IMR-90 (cell line): ENCODE measurements at regions not wholly inside any gene's neighbourhood (a gene's known extent, or its start where the extent isn't known, plus 50 kb on each side); places are given as distances from the start of the nearest gene placed in this dataset.
A peak's percentile ranks its signal among the peaks of the same experiment; 100 is the strongest.

Source experiments
- ATAC-seq: fragments of 200-7000 bp; cut with Tn5 transposase; 2 replicates; pipeline ENCODE4 v1.9.1; 2020; ENCODE audit warnings: low read depth, mild to moderate bottlenecking, moderate library complexity
- BruUV-seq: library from RNA; stranded (reverse); fragments of 400-500 nt; replicated peaks from 2 replicates; lab custom pipeline; 2021; lab: Mats Ljungman, UMichigan
- CTCF ChIA-PET: fragments of 300-600 bp; formaldehyde crosslinking; extraction: SDS; loops from one replicate; lab custom pipeline; 2021; ENCODE audit warnings: antibody characterized with exemption; lab: Yijun Ruan, JAX
- POLR2A ChIA-PET: fragments of 300-600 bp; sonication (Branson Sonifier 250); formaldehyde crosslinking; loops from one replicate; lab custom pipeline; 2022; ENCODE audit warnings: antibody characterized with exemption; ENCODE audit not compliant: unreplicated experiment; lab: Charles Lee
- DNase-seq: peaks from one replicate; pipeline ENCODE4 v3.0.0; 2013
- H2AFZ ChIP-seq: replicated peaks from 2 replicates; pipeline ENCODE3; 2013; ENCODE audit warnings: low read length, mild to moderate bottlenecking; ENCODE audit not compliant: poor library complexity
- H2AK5ac ChIP-seq: 2 replicates; pipeline ENCODE4 v1.6.1; 2013; ENCODE audit warnings: low read depth, low read length, inconsistent platforms
- H2AK9ac ChIP-seq: replicated peaks from 2 replicates; pipeline ENCODE3; 2013; ENCODE audit warnings: mild to moderate bottlenecking, low read depth, low read length, moderate library complexity; ENCODE audit not compliant: poor library complexity
- H2BK120ac ChIP-seq: 2 replicates; pipeline ENCODE4 v1.6.1; 2013; ENCODE audit warnings: low read depth, low read length, inconsistent platforms
- H2BK15ac ChIP-seq: 3 replicates; pipeline ENCODE4 v1.6.1; 2013; ENCODE audit warnings: low read depth, low read length, inconsistent platforms
- H2BK20ac ChIP-seq: 2 replicates; pipeline ENCODE4 v1.6.1; 2013; ENCODE audit warnings: low read depth, mild to moderate bottlenecking, inconsistent platforms, low read length, moderate library complexity
- H2BK5ac ChIP-seq: 2 replicates; pipeline ENCODE4 v1.6.1; 2013; ENCODE audit warnings: mild to moderate bottlenecking, low read depth, low read length, inconsistent platforms; ENCODE audit not compliant: poor library complexity, severe bottlenecking
- H3K14ac ChIP-seq: replicated peaks from 2 replicates; pipeline ENCODE4 v1.6.1; 2013; ENCODE audit warnings: low read depth, low read length, inconsistent platforms
- H3K18ac ChIP-seq: 2 replicates; pipeline ENCODE4 v1.6.1; 2013; ENCODE audit warnings: low read depth, low read length, control low read depth
- H3K23ac ChIP-seq: 2 replicates; pipeline ENCODE4 v1.6.1; 2013; ENCODE audit warnings: low read depth, low read length, inconsistent platforms
- H3K27ac ChIP-seq: 2 replicates; pipeline ENCODE4 v1.5.1; 2013; ENCODE audit warnings: mild to moderate bottlenecking, control low read depth, low read length; ENCODE audit not compliant: insufficient read depth
- H3K27me3 ChIP-seq: 2 replicates; pipeline ENCODE4 v1.6.1; 2013; ENCODE audit warnings: low read length; ENCODE audit not compliant: control insufficient read depth, insufficient read depth
- H3K36me3 ChIP-seq: 2 replicates; pipeline ENCODE4 v1.6.1; 2013; ENCODE audit warnings: low read length, mixed read lengths; ENCODE audit not compliant: control insufficient read depth, insufficient read depth
- H3K4ac ChIP-seq: 2 replicates; pipeline ENCODE4 v1.6.1; 2013; ENCODE audit warnings: low read depth, low read length, inconsistent platforms
- H3K4me1 ChIP-seq: 2 replicates; pipeline ENCODE4 v1.6.1; 2013; ENCODE audit warnings: low read length, mixed read lengths; ENCODE audit not compliant: control insufficient read depth, insufficient read depth
- H3K4me2 ChIP-seq: 2 replicates; pipeline ENCODE4 v1.6.1; 2013; ENCODE audit warnings: low read depth, mild to moderate bottlenecking, control low read depth, low read length, moderate library complexity
- H3K4me3 ChIP-seq: 2 replicates; pipeline ENCODE4 v1.5.1; 2013; ENCODE audit warnings: low read depth, mild to moderate bottlenecking, control low read depth, low read length, moderate library complexity; ENCODE audit not compliant: insufficient read depth
- H3K56ac ChIP-seq: 2 replicates; pipeline ENCODE4 v1.6.1; 2013; ENCODE audit warnings: low read length, inconsistent platforms; ENCODE audit not compliant: insufficient read depth; ENCODE audit errors: extremely low read depth
- H3K79me1 ChIP-seq, 2 experiments: 2 replicates each; pipeline ENCODE4 v1.6.1; 2013; ENCODE audit warnings: low read length in 2 of 2, inconsistent platforms in 1 of 2, low read depth in 1 of 2
- H3K9ac ChIP-seq: 2 replicates; pipeline ENCODE4 v1.6.1; 2013; ENCODE audit warnings: low read depth, low read length, control low read depth
- H3K9me1 ChIP-seq: 2 replicates; pipeline ENCODE4 v1.6.1; 2013; ENCODE audit warnings: low read length, inconsistent platforms; ENCODE audit not compliant: insufficient read depth
- H3K9me3 ChIP-seq: 2 replicates; pipeline ENCODE4 v1.6.1; 2013; ENCODE audit warnings: low read length; ENCODE audit not compliant: control insufficient read depth, insufficient read depth
- H4K20me1 ChIP-seq: 2 replicates; pipeline ENCODE4 v1.6.1; 2013; ENCODE audit warnings: low read length, inconsistent platforms; ENCODE audit not compliant: insufficient read depth
- H4K5ac ChIP-seq: 2 replicates; pipeline ENCODE4 v1.6.1; 2013; ENCODE audit warnings: mild to moderate bottlenecking, low read depth, low read length, control low read depth
- H4K8ac ChIP-seq, 2 experiments: 2 replicates each; pipeline ENCODE4 v1.6.1; 2013; ENCODE audit warnings: low read depth in 2 of 2, low read length in 2 of 2, control low read depth in 1 of 2, inconsistent platforms in 1 of 2
- H4K91ac ChIP-seq: 2 replicates; pipeline ENCODE4 v1.6.1; 2013; ENCODE audit warnings: low read depth, low read length, inconsistent platforms; ENCODE audit not compliant: insufficient read depth
- BHLHE40 ChIP-seq: fragments of 150-350 bp; IDR thresholded peaks from 2 replicates; pipeline ENCODE4 v1.6.1; 2016; ENCODE audit warnings: mild to moderate bottlenecking, low read depth, low read length
- CEBPB ChIP-seq: IDR thresholded peaks from 2 replicates; pipeline ENCODE4 v1.6.1; 2012; ENCODE audit warnings: low read depth, low read length, improper control_type of control experiment
- CHD1 ChIP-seq: IDR thresholded peaks from 2 replicates; pipeline ENCODE4 v1.6.1; 2012; ENCODE audit warnings: low read depth, low read length, improper control_type of control experiment
- MAFK ChIP-seq: IDR thresholded peaks from 2 replicates; pipeline ENCODE4 v1.6.1; 2012; ENCODE audit warnings: low read depth, low read length, improper control_type of control experiment
- MAZ ChIP-seq: IDR thresholded peaks from 2 replicates; pipeline ENCODE4 v1.6.1; 2012; ENCODE audit warnings: low read depth, mild to moderate bottlenecking, low read length, improper control_type of control experiment, moderate library complexity, borderline replicate concordance
- MXI1 ChIP-seq: IDR thresholded peaks from 2 replicates; pipeline ENCODE4 v1.6.1; 2012; ENCODE audit warnings: low read depth, mild to moderate bottlenecking, low read length, moderate library complexity, borderline replicate concordance
- SMC3 ChIP-seq: fragments of 150-350 bp; IDR thresholded peaks from 2 replicates; pipeline ENCODE4 v1.6.1; 2016; ENCODE audit warnings: low read depth, mild to moderate bottlenecking, antibody characterized with exemption, low read length, moderate library complexity
- USF2 ChIP-seq: fragments of 150-350 bp; IDR thresholded peaks from 2 replicates; pipeline ENCODE4 v1.6.1; 2017; ENCODE audit warnings: mild to moderate bottlenecking, antibody characterized with exemption, low read length, low read depth
- WGBS, 2 experiments: methylation state at CpG; one replicate each; pipeline versions ENCODE4 v1.1.5 to v1.1.7; 2013; ENCODE audit warnings: missing lambda C conversion rate in 2 of 2; ENCODE audit not compliant: insufficient read length in 1 of 2; ENCODE audit errors: extremely low coverage in 2 of 2; 5-methylcytosine and 5-hydroxymethylcytosine counted together
- dilution Hi-C: fragments of 300-500 bp; cut with HindIII; formaldehyde crosslinking; loops from one replicate; pipeline ENCODE4 v1.14.3; 2018; ENCODE audit warnings: low sequenced_read_pairs; ENCODE audit not compliant: unreplicated experiment
- in situ Hi-C: fragments of 300-500 bp; cut with MboI; formaldehyde crosslinking; loops from 3 replicates; pipeline ENCODE4 v1.14.3; 2019; ENCODE audit warnings: low sequenced_read_pairs, inconsistent platforms, mixed read lengths
- intact Hi-C: fragments of 100-400 bp; cut with micrococcal nuclease; formaldehyde crosslinking; loops from 2 replicates; pipeline ENCODE4 v1.10.0; 2022

GRCh38 chr4:71237641-71238040, 101.2 kb upstream of the SLC4A4 start:
- peaks cover 6% of the 10 kb centered on the region for H3K36me3 ChIP-seq

More at GRCh38 chr4:71237641-71238040, 101.2 kb upstream of the SLC4A4 start:
- Histone ChIP-seq H2AK9ac (no peak overlapping the region), H4K5ac (no peak overlapping the region), H2BK5ac (no peak overlapping the region), H3K14ac (no peak overlapping the region), H4K91ac (peak overlapping the region; percentile 46; the same call in 1 of the 2 replicates), H3K9me1 (peaks cover 18% of the 10 kb centered on the region), H2BK15ac (peak overlapping the region; percentile 90; the same call in 1 of the 3 replicates), H3K27ac (no peak overlapping the region), H3K9me3 (no peaks in the 10 kb centered on the region), H2BK120ac (no peak overlapping the region), H3K27me3 (no peaks in the 10 kb centered on the region), H2AFZ (no peak overlapping the region), H3K4me2 (no peak overlapping the region), H3K18ac (peak overlapping the region; percentile 19; the same call in 1 of the 2 replicates), H2BK20ac (peak overlapping the region; percentile 65), H3K56ac (no peak overlapping the region), H4K20me1 (peaks cover 8% of the 10 kb centered on the region; the same call in 1 of the 2 replicates), H3K4ac (peak overlapping the region; percentile 25; the same call in 1 of the 2 replicates), H3K4me1 (peaks cover 17% of the 10 kb centered on the region), H3K79me1 (peaks cover 26 to 70% of the 10 kb centered on the region in 2 experiments), H2AK5ac (no peak overlapping the region), H3K9ac (no peak overlapping the region), H3K23ac (peak overlapping the region; percentile 38; the same call in 1 of the 2 replicates), H4K8ac (peak overlapping the region in 1 of 2 experiments; percentile 23; a peak in 1 of 4 replicates), H3K4me3 (no peak overlapping the region)
- WGBS, 2 experiments: no CpG with 5 or more reads among the region's 4 CpGs
- no TSS peak for BruUV-seq
- TF ChIP-seq MXI1 (no peak), MAFK (no peak), CHD1 (no peak), USF2 (no peak), SMC3 (no peak), MAZ (no peak), CEBPB (no peak), BHLHE40 (no peak)
- POLR2A ChIA-PET: no interaction called here
- in situ Hi-C loops: no loop called here
- intact Hi-C loops: no loop called here
- DNase-seq: no peak
- CTCF ChIA-PET: interaction anchor here (0.6 kb wide), 1 partner anchor 36 kb away, joined by 9 read pairs; no protein-coding TSS in a partner anchor
- dilution Hi-C loops: no loop called here
- no peak for ATAC-seq
